ENCODE measurements at regions not wholly inside any gene's neighbourhood (a gene's known extent, or its start where the extent isn't known, plus 50 kb on each side); places are given as distances from the start of the nearest gene placed in this dataset.

- H3K9me3 Mint-ChIP-seq (ENCODE audit: low read depth) = peaks cover 12% of the 10 kb centered on the region
- H3K4me3 Mint-ChIP-seq = no peak overlapping the region
- no peak overlapping the region for H3K27ac Mint-ChIP-seq
- CTCF ChIA-PET = no interaction called here
- H3K4me1 Mint-ChIP-seq = no peaks in the 10 kb centered on the region
- DNase-seq = no peak
- no peaks in the 10 kb centered on the region for H3K27me3 Mint-ChIP-seq
- ATAC-seq = no peak
- H3K36me3 Mint-ChIP-seq = no peaks in the 10 kb centered on the region
Observed at GRCh38 chr21:27221077-27221476, 254.2 kb upstream of the ADAMTS5 start.

- Mint-ChIP-seq H3K9me3 (ENCODE audit: low read depth) (peaks cover 12% of the 10 kb centered on the region), H3K27ac (no peak overlapping the region), H3K36me3 (no peaks in the 10 kb centered on the region), H3K4me3 (no peak overlapping the region), H3K4me1 (no peaks in the 10 kb centered on the region), H3K27me3 (no peaks in the 10 kb centered on the region)
- DNase-seq (no peak), ATAC-seq (no peak)
- CTCF ChIA-PET = no interaction called here
Observed at GRCh38 chr21:27220416-27220815, 253.5 kb upstream of the ADAMTS5 start.

DNA sequence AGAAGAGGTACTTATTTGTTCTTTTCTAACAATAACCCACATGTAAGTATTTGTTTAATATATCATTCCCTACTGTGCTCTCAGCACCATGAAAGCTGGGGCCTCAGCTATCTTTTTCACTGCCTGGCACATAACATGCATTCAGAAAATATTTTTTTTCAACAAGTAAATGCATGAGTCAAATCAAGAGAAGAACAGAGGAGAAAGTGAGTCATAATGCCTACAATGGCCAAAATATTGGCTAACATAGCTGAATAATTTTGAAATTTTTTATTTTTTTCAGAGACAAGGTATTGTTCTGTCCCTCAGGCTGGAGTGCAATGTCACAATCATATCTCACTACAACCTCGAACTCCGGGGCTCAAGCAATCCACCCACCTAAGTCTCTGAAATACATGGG lies 252.2 kb upstream of the ADAMTS5 start:
- CTCF ChIA-PET = no interaction called here
- H3K27me3 Mint-ChIP-seq = no peaks in the 10 kb centered on the region

GRCh38 chr21:27213303-27213702 lies 246.4 kb upstream of the ADAMTS5 start:
- Mint-ChIP-seq H3K9me3 (ENCODE audit: low read depth) (peaks cover 9% of the 10 kb centered on the region), H3K4me3 (no peak overlapping the region), H3K4me1 (no peaks in the 10 kb centered on the region), H3K27ac (no peak overlapping the region), H3K36me3 (no peaks in the 10 kb centered on the region), H3K27me3 (no peaks in the 10 kb centered on the region)
- DNase-seq = no peak
- CTCF ChIA-PET = no interaction called here
- ATAC-seq = no peak

More for the DNA sequence above, 252.2 kb upstream of the ADAMTS5 start:
- no peak for DNase-seq
- H3K27ac Mint-ChIP-seq = no peak overlapping the region
- ATAC-seq = no peak
- H3K9me3 Mint-ChIP-seq (ENCODE audit: low read depth) = peaks cover 12% of the 10 kb centered on the region
- H3K4me3 Mint-ChIP-seq = no peak overlapping the region
- no peaks in the 10 kb centered on the region for H3K4me1 Mint-ChIP-seq
- no peaks in the 10 kb centered on the region for H3K36me3 Mint-ChIP-seq

DNA sequence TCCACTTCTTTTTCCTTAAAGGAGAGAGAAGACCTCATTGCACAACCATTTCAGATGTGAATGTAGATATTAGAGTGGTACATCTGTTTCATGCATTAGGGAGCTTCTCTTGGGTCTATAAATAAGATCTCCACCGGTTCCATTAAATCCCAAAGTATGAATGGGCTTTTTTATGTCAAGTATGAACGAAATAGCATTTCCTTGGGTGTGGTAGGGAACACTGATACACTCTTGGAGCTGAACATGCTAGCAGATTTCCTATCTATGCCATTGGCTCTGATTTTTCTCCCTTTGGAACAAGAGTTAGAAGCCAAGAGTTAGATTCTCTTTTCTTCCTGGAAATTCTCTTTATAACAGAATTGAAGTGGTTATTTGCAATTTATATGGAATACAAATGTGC lies 245.6 kb upstream of the ADAMTS5 start:
- no peaks in the 10 kb centered on the region for H3K4me1 Mint-ChIP-seq
- CTCF ChIA-PET = no interaction called here
- no peak overlapping the region for H3K27ac Mint-ChIP-seq
- H3K27me3 Mint-ChIP-seq = no peaks in the 10 kb centered on the region
- peaks cover 4% of the 10 kb centered on the region for H3K9me3 Mint-ChIP-seq (ENCODE audit: low read depth)
- H3K36me3 Mint-ChIP-seq = no peaks in the 10 kb centered on the region
- ATAC-seq (no peak), DNase-seq (no peak)
- no peak overlapping the region for H3K4me3 Mint-ChIP-seq

DNA sequence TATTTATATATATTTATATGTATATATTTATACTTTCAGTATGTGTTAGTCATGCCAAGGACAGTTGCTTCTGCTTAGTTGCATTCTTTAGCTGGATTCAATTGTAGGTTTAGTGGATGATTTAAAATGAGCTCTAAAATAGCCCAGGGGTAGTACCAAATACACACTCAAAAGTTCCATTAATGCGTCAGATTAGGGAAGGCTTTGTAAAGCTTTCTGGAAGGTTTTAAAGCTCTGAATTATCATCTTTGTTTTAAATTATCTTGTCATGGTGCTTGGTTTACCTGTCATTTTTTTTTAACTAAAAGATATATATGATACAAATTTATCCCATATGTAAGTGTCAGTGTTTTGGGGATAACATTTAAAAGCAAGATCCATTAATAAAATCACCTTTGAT lies 242.7 kb upstream of the ADAMTS5 start:
- no peaks in the 10 kb centered on the region for H3K4me1 Mint-ChIP-seq
- ATAC-seq (no peak), DNase-seq (no peak)
- CTCF ChIA-PET = no interaction called here
- H3K27ac Mint-ChIP-seq = no peak overlapping the region
- H3K27me3 Mint-ChIP-seq = no peaks in the 10 kb centered on the region
- H3K4me3 Mint-ChIP-seq = no peak overlapping the region
- H3K9me3 Mint-ChIP-seq (ENCODE audit: low read depth) = peaks cover 4% of the 10 kb centered on the region
- no peaks in the 10 kb centered on the region for H3K36me3 Mint-ChIP-seq

GRCh38 chr21:27206368-27206982 lies 239.6 kb upstream of the ADAMTS5 start:
- H3K9me3 Mint-ChIP-seq (ENCODE audit: low read depth) = peaks cover 4% of the 10 kb centered on the region
- no peaks in the 10 kb centered on the region for H3K4me1 Mint-ChIP-seq
- H3K27me3 Mint-ChIP-seq = no peaks in the 10 kb centered on the region
- CTCF ChIA-PET = no interaction called here
- DNase-seq = no peak
- ATAC-seq = no peak
- H3K4me3 Mint-ChIP-seq = no peak overlapping the region
- no peak overlapping the region for H3K27ac Mint-ChIP-seq
- no peaks in the 10 kb centered on the region for H3K36me3 Mint-ChIP-seq

DNA sequence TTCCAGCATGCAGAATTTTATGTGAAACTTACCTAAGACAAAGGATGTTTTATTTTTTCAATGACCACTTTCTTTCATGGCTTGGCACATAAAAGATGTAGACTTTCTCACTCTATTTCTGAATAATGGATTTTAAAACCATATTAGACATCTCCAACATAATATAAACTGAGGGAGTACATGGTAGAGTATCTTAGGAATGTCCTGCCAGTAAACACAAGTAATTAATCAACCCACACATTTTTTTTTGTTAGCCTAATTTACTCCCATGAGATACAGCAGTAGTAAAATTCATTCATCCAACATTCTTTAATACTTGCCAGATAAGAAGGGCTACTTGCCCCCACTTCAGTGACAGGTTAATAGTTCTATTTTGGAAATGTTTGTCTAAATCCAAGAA lies 235.4 kb upstream of the ADAMTS5 start:
- Mint-ChIP-seq H3K9me3 (ENCODE audit: low read depth) (peaks cover 9% of the 10 kb centered on the region), H3K36me3 (no peaks in the 10 kb centered on the region)
- ATAC-seq = no peak

DNA sequence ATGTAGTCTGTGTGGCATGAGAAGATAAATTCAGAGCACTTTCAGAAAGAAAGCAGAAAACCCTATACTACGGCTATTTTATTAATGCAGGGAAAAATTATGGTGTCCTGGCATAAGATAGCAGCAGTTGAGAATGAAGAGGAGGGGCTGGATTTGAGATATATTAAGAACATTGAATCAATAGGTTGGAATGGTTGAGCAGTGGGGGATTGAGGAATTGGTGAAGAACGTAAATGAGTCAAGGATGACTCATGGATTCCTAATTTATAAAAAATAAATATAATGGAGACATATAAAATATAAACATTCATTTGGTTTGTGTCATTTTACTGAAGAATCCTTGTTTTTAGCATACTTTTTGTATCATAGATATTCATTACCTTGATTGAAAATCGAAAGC lies 234.3 kb upstream of the ADAMTS5 start:
- Mint-ChIP-seq H3K9me3 (ENCODE audit: low read depth) (peaks cover 9% of the 10 kb centered on the region), H3K4me1 (no peaks in the 10 kb centered on the region), H3K27ac (no peak overlapping the region), H3K36me3 (no peaks in the 10 kb centered on the region), H3K4me3 (no peak overlapping the region), H3K27me3 (no peaks in the 10 kb centered on the region)
- ATAC-seq = no peak
- CTCF ChIA-PET = no interaction called here
- no peak for DNase-seq

More for the DNA sequence above, 235.4 kb upstream of the ADAMTS5 start:
- H3K27ac Mint-ChIP-seq = no peak overlapping the region
- H3K4me3 Mint-ChIP-seq = no peak overlapping the region
- no peaks in the 10 kb centered on the region for H3K27me3 Mint-ChIP-seq
- H3K4me1 Mint-ChIP-seq = no peaks in the 10 kb centered on the region
- CTCF ChIA-PET = no interaction called here
- no peak for DNase-seq

- H3K27me3 Mint-ChIP-seq = no peaks in the 10 kb centered on the region
- CTCF ChIA-PET = no interaction called here
- no peaks in the 10 kb centered on the region for H3K4me1 Mint-ChIP-seq
- ATAC-seq (no peak), DNase-seq (no peak)
- no peak overlapping the region for H3K27ac Mint-ChIP-seq
- H3K9me3 Mint-ChIP-seq (ENCODE audit: low read depth) = peaks cover 6% of the 10 kb centered on the region
- no peak overlapping the region for H3K4me3 Mint-ChIP-seq
- H3K36me3 Mint-ChIP-seq = no peaks in the 10 kb centered on the region
Observed at GRCh38 chr21:27196651-27197050, 229.8 kb upstream of the ADAMTS5 start.

DNA sequence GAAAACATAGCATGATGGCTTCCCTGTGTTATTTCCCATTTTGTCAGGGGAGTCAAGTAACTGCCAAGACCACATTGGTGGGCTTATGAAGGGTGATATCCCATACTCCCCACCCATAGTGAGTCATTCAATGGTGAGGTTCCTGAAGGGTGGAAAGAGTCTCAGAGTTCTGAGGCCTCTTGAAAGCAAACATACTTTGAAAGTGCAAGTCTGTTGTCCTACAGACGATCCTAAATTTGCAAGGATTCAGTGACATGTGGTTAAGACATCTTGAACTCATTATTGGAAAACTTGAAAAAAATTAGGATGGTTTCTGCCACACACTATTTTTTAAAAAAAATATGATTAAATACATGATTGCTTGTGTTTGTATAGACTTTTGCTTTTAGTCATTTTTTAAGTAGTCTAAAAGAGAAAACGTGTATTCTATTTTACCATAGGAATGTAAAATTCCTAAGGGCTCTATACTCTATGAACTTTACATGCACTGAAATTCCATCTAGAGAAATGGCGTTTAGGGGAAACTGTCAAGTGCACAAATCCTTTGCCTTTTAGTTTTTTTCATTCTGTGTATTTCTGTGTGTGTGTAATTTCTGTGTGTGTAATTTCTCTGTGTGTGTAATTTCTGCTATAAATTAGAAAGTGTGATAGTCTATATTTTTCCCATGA lies 225.5 kb upstream of the ADAMTS5 start:
- ATAC-seq (no peak), DNase-seq (no peak)
- Mint-ChIP-seq H3K27ac (no peak overlapping the region), H3K36me3 (no peaks in the 10 kb centered on the region), H3K9me3 (ENCODE audit: low read depth) (no peaks in the 10 kb centered on the region), H3K4me1 (no peaks in the 10 kb centered on the region), H3K27me3 (no peaks in the 10 kb centered on the region), H3K4me3 (no peak overlapping the region)
- CTCF ChIA-PET = no interaction called here

GRCh38 chr21:27190601-27191000 lies 223.7 kb upstream of the ADAMTS5 start:
- no peak overlapping the region for H3K27ac Mint-ChIP-seq
- H3K27me3 Mint-ChIP-seq = no peaks in the 10 kb centered on the region

GRCh38 chr21:27189870-27190269 lies 223.0 kb upstream of the ADAMTS5 start:
- ATAC-seq (no peak), DNase-seq (no peak)
- Mint-ChIP-seq H3K4me3 (no peak overlapping the region), H3K27me3 (no peaks in the 10 kb centered on the region), H3K9me3 (ENCODE audit: low read depth) (no peaks in the 10 kb centered on the region), H3K27ac (no peak overlapping the region), H3K36me3 (no peaks in the 10 kb centered on the region), H3K4me1 (no peaks in the 10 kb centered on the region)
- CTCF ChIA-PET = no interaction called here

More at GRCh38 chr21:27190601-27191000, 223.7 kb upstream of the ADAMTS5 start:
- H3K9me3 Mint-ChIP-seq (ENCODE audit: low read depth) = no peaks in the 10 kb centered on the region
- H3K4me3 Mint-ChIP-seq = no peak overlapping the region
- CTCF ChIA-PET = no interaction called here
- DNase-seq = no peak
- no peaks in the 10 kb centered on the region for H3K4me1 Mint-ChIP-seq
- H3K36me3 Mint-ChIP-seq = no peaks in the 10 kb centered on the region
- no peak for ATAC-seq

- DNase-seq (no peak), ATAC-seq (no peak)
- CTCF ChIA-PET = no interaction called here
- Mint-ChIP-seq H3K4me3 (no peak overlapping the region), H3K36me3 (no peaks in the 10 kb centered on the region), H3K9me3 (ENCODE audit: low read depth) (peaks cover 2% of the 10 kb centered on the region), H3K27ac (no peak overlapping the region), H3K4me1 (no peaks in the 10 kb centered on the region), H3K27me3 (no peaks in the 10 kb centered on the region)
Observed at GRCh38 chr21:27173053-27173452, 206.2 kb upstream of the ADAMTS5 start.

Data from activated CD8-positive, alpha-beta memory T cell treated with anti-CD3 and anti-CD28 coated beads, Interleukin-2, amount 10 ng/mL, durations not matched to agents 7 days and 5 days (primary cell).